ENCODE measurements at regions not wholly inside any gene's neighbourhood (a gene's known extent, or its start where the extent isn't known, plus 50 kb on each side); places are given as distances from the start of the nearest gene placed in this dataset.

DNA sequence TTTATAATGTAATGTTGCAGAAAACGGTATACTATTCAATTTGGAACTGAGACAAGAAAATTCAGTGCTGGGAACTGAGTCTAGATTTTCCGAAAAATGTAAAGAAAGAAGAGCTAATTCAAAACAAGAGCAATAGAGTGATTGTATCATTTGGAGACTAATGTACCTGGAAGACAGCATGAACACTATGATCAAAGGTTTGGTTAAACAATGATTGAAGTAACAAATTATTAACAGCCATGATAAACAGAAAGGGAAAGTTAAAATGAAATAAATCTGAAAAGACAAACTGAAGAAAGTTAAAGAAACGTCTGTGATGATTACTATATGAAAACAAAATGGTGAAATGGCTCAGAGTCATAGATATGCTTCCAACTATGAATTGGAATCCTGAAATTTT lies 300.6 kb upstream of the MPDZ start:
- H3K4me3 ChIP-seq (ENCODE audit: low read length in 2 of 2), result no peak overlapping the region
- no peaks in the 10 kb centered on the region for H3K9me3 ChIP-seq (ENCODE audit: control insufficient read depth in 2 of 2, insufficient read depth in 1 of 2, low read length in 1 of 2)
- DNase-seq (ENCODE audit: low read depth in 6 of 9, low spot score in 9 of 9), result no peak
- H3K4me1 ChIP-seq (ENCODE audit: control insufficient read depth in 2 of 2, insufficient read depth in 2 of 2, low read length in 2 of 2), result no peaks in the 10 kb centered on the region
- 90% methylated on average over 3 of the region's 3 CpGs for WGBS
- no peak overlapping the region for H3K27ac ChIP-seq (ENCODE audit: low read depth in 1 of 2, low read length in 1 of 2)
- no peaks in the 10 kb centered on the region for H3K36me3 ChIP-seq (ENCODE audit: control insufficient read depth in 2 of 2, insufficient read depth in 2 of 2, low read length in 1 of 2)
- no peaks in the 10 kb centered on the region for H3K27me3 ChIP-seq (ENCODE audit: control insufficient read depth in 2 of 2, insufficient read depth in 1 of 2, low read length in 1 of 2)

GRCh38 chr9:13576101-13576500 lies 296.6 kb upstream of the MPDZ start:
- Histone ChIP-seq H3K27me3 (ENCODE audit: control insufficient read depth in 2 of 2, insufficient read depth in 1 of 2, low read length in 1 of 2) (no peaks in the 10 kb centered on the region), H3K9me3 (ENCODE audit: control insufficient read depth in 2 of 2, insufficient read depth in 1 of 2, low read length in 1 of 2) (no peaks in the 10 kb centered on the region), H3K27ac (ENCODE audit: low read depth in 1 of 2, low read length in 1 of 2) (no peak overlapping the region), H3K4me3 (ENCODE audit: low read length in 2 of 2) (no peak overlapping the region), H3K4me1 (ENCODE audit: control insufficient read depth in 2 of 2, insufficient read depth in 2 of 2, low read length in 2 of 2) (no peaks in the 10 kb centered on the region), H3K36me3 (ENCODE audit: control insufficient read depth in 2 of 2, insufficient read depth in 2 of 2, low read length in 1 of 2) (no peaks in the 10 kb centered on the region)
- DNase-seq (ENCODE audit: low read depth in 6 of 9, low spot score in 9 of 9), result no peak

DNA sequence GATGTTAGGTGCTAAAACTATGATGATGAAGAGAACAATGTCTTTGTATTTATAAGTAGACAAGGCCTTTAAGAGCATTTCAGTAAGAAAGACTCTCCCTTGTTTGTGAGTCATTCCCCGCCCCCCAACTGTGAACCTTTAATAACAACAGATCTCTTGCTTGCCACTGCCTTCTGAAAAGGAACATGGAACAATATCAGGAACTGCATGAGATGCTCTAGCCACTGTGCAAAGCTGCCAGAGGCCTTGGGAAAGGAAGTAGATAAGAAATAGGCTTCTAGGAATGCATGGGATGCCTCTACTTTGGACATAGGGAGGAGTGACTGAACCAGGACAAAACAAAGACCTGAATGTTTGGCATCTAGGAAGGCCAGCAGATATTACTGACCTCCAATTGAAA lies 296.1 kb upstream of the MPDZ start:
- WGBS, result 100% methylated on average over 1 of the region's 1 CpG
- no peaks in the 10 kb centered on the region for H3K4me1 ChIP-seq (ENCODE audit: control insufficient read depth in 2 of 2, insufficient read depth in 2 of 2, low read length in 2 of 2)
- DNase-seq (ENCODE audit: low read depth in 6 of 9, low spot score in 9 of 9), result no peak
- no peak overlapping the region for H3K4me3 ChIP-seq (ENCODE audit: low read length in 2 of 2)
- no peak overlapping the region for H3K27ac ChIP-seq (ENCODE audit: low read depth in 1 of 2, low read length in 1 of 2)
- H3K9me3 ChIP-seq (ENCODE audit: control insufficient read depth in 2 of 2, insufficient read depth in 1 of 2, low read length in 1 of 2), result no peaks in the 10 kb centered on the region
- H3K27me3 ChIP-seq (ENCODE audit: control insufficient read depth in 2 of 2, insufficient read depth in 1 of 2, low read length in 1 of 2), result no peaks in the 10 kb centered on the region
- no peaks in the 10 kb centered on the region for H3K36me3 ChIP-seq (ENCODE audit: control insufficient read depth in 2 of 2, insufficient read depth in 2 of 2, low read length in 1 of 2)

- H3K4me3 ChIP-seq (ENCODE audit: low read length in 2 of 2), result no peak overlapping the region
- H3K27me3 ChIP-seq (ENCODE audit: control insufficient read depth in 2 of 2, insufficient read depth in 1 of 2, low read length in 1 of 2), result peaks cover 0 to 5% of the 10 kb centered on the region in 2 donors
- no peak overlapping the region for H3K27ac ChIP-seq (ENCODE audit: low read depth in 1 of 2, low read length in 1 of 2)
- H3K4me1 ChIP-seq (ENCODE audit: control insufficient read depth in 2 of 2, insufficient read depth in 2 of 2, low read length in 2 of 2), result no peaks in the 10 kb centered on the region
- no peak for DNase-seq (ENCODE audit: low read depth in 6 of 9, low spot score in 9 of 9)
- WGBS, result 87% methylated on average over 5 of the region's 5 CpGs
- H3K36me3 ChIP-seq (ENCODE audit: control insufficient read depth in 2 of 2, insufficient read depth in 2 of 2, low read length in 1 of 2), result no peaks in the 10 kb centered on the region
- no peaks in the 10 kb centered on the region for H3K9me3 ChIP-seq (ENCODE audit: control insufficient read depth in 2 of 2, insufficient read depth in 1 of 2, low read length in 1 of 2)
Measured at GRCh38 chr9:13570068-13570974, 290.8 kb upstream of the MPDZ start.

DNA sequence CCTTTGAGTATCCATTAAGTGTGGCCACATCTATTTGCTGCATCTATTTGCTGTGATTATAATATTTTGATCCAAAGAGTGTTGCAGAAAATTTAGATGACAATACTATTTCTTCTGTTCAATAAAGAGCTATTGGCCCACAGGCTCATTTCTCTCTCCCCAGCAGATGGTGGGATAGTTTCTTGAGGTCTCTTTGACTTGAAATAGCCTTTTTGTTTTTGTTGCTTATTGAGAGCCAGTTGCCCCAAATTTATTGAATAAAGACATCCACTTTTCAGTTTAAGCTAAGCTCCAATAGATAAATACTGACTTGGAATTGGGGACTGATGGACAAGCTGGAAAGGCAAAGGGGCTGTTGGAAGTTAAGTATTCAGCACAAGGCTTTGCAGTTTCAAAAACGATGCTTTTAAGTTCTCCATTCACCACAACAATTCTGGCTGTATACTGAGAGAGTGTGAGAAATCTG lies 290.1 kb upstream of the MPDZ start:
- no peak overlapping the region for H3K27ac ChIP-seq (ENCODE audit: low read depth in 1 of 2, low read length in 1 of 2)
- 86% methylated on average over 1 of the region's 1 CpG for WGBS
- H3K4me3 ChIP-seq (ENCODE audit: low read length in 2 of 2), result no peak overlapping the region
- peaks cover 0 to 5% of the 10 kb centered on the region in 2 donors for H3K27me3 ChIP-seq (ENCODE audit: control insufficient read depth in 2 of 2, insufficient read depth in 1 of 2, low read length in 1 of 2)
- no peaks in the 10 kb centered on the region for H3K9me3 ChIP-seq (ENCODE audit: control insufficient read depth in 2 of 2, insufficient read depth in 1 of 2, low read length in 1 of 2)
- H3K4me1 ChIP-seq (ENCODE audit: control insufficient read depth in 2 of 2, insufficient read depth in 2 of 2, low read length in 2 of 2), result no peaks in the 10 kb centered on the region
- no peaks in the 10 kb centered on the region for H3K36me3 ChIP-seq (ENCODE audit: control insufficient read depth in 2 of 2, insufficient read depth in 2 of 2, low read length in 1 of 2)
- DNase-seq (ENCODE audit: low read depth in 6 of 9, low spot score in 9 of 9), result no peak

- no peaks in the 10 kb centered on the region for H3K9me3 ChIP-seq (ENCODE audit: control insufficient read depth in 2 of 2, insufficient read depth in 1 of 2, low read length in 1 of 2)
- H3K4me3 ChIP-seq (ENCODE audit: low read length in 2 of 2), result peak overlapping the region in 1 of 2 donors; percentile 3
- 12% methylated on average over 18 of the region's 18 CpGs for WGBS
- DNase-seq (ENCODE audit: low read depth in 6 of 9, low spot score in 9 of 9), result peak in 1 of 9 donors; percentile 38
- H3K27ac ChIP-seq (ENCODE audit: low read depth in 1 of 2, low read length in 1 of 2), result peak overlapping the region in 1 of 2 donors; percentile 37
- no peaks in the 10 kb centered on the region for H3K36me3 ChIP-seq (ENCODE audit: control insufficient read depth in 2 of 2, insufficient read depth in 2 of 2, low read length in 1 of 2)
- no peaks in the 10 kb centered on the region for H3K4me1 ChIP-seq (ENCODE audit: control insufficient read depth in 2 of 2, insufficient read depth in 2 of 2, low read length in 2 of 2)
- peaks cover 0 to 5% of the 10 kb centered on the region in 2 donors for H3K27me3 ChIP-seq (ENCODE audit: control insufficient read depth in 2 of 2, insufficient read depth in 1 of 2, low read length in 1 of 2)
Measured at GRCh38 chr9:13568841-13569601, 289.5 kb upstream of the MPDZ start.

GRCh38 chr9:13568405-13568804 lies 288.9 kb upstream of the MPDZ start:
- Histone ChIP-seq H3K36me3 (ENCODE audit: control insufficient read depth in 2 of 2, insufficient read depth in 2 of 2, low read length in 1 of 2) (no peaks in the 10 kb centered on the region), H3K27me3 (ENCODE audit: control insufficient read depth in 2 of 2, insufficient read depth in 1 of 2, low read length in 1 of 2) (peaks cover 0 to 5% of the 10 kb centered on the region in 2 donors), H3K4me3 (ENCODE audit: low read length in 2 of 2) (no peak overlapping the region), H3K9me3 (ENCODE audit: control insufficient read depth in 2 of 2, insufficient read depth in 1 of 2, low read length in 1 of 2) (no peaks in the 10 kb centered on the region), H3K27ac (ENCODE audit: low read depth in 1 of 2, low read length in 1 of 2) (peak overlapping the region in 1 of 2 donors; percentile 37), H3K4me1 (ENCODE audit: control insufficient read depth in 2 of 2, insufficient read depth in 2 of 2, low read length in 2 of 2) (no peaks in the 10 kb centered on the region)
- 5% methylated on average over 3 of the region's 3 CpGs for WGBS
- no peak for DNase-seq (ENCODE audit: low read depth in 6 of 9, low spot score in 9 of 9)

- Histone ChIP-seq H3K27ac (ENCODE audit: low read depth in 1 of 2, low read length in 1 of 2) (no peak overlapping the region), H3K27me3 (ENCODE audit: control insufficient read depth in 2 of 2, insufficient read depth in 1 of 2, low read length in 1 of 2) (peaks cover 0 to 5% of the 10 kb centered on the region in 2 donors), H3K4me3 (ENCODE audit: low read length in 2 of 2) (no peak overlapping the region), H3K4me1 (ENCODE audit: control insufficient read depth in 2 of 2, insufficient read depth in 2 of 2, low read length in 2 of 2) (no peaks in the 10 kb centered on the region), H3K36me3 (ENCODE audit: control insufficient read depth in 2 of 2, insufficient read depth in 2 of 2, low read length in 1 of 2) (no peaks in the 10 kb centered on the region), H3K9me3 (ENCODE audit: control insufficient read depth in 2 of 2, insufficient read depth in 1 of 2, low read length in 1 of 2) (no peaks in the 10 kb centered on the region)
- 80% methylated on average over 4 of the region's 4 CpGs for WGBS
- DNase-seq (ENCODE audit: low read depth in 6 of 9, low spot score in 9 of 9), result no peak
Measured at GRCh38 chr9:13567833-13568232, 288.3 kb upstream of the MPDZ start.

GRCh38 chr9:13557746-13558145 lies 278.3 kb upstream of the MPDZ start:
- H3K4me3 ChIP-seq (ENCODE audit: low read length in 2 of 2), result no peak overlapping the region
- H3K4me1 ChIP-seq (ENCODE audit: control insufficient read depth in 2 of 2, insufficient read depth in 2 of 2, low read length in 2 of 2), result no peaks in the 10 kb centered on the region
- no peak overlapping the region for H3K27ac ChIP-seq (ENCODE audit: low read depth in 1 of 2, low read length in 1 of 2)
- no peaks in the 10 kb centered on the region for H3K9me3 ChIP-seq (ENCODE audit: control insufficient read depth in 2 of 2, insufficient read depth in 1 of 2, low read length in 1 of 2)
- DNase-seq (ENCODE audit: low read depth in 6 of 9, low spot score in 9 of 9), result no peak
- WGBS, result 69% methylated on average over 2 of the region's 2 CpGs
- H3K36me3 ChIP-seq (ENCODE audit: control insufficient read depth in 2 of 2, insufficient read depth in 2 of 2, low read length in 1 of 2), result no peaks in the 10 kb centered on the region
- no peaks in the 10 kb centered on the region for H3K27me3 ChIP-seq (ENCODE audit: control insufficient read depth in 2 of 2, insufficient read depth in 1 of 2, low read length in 1 of 2)
